A549 (cell line): ENCODE measurements at regions not wholly inside any gene's neighbourhood (a gene's known extent, or its start where the extent isn't known, plus 50 kb on each side); places are given as distances from the start of the nearest gene placed in this dataset.
"Not testable (repeated sequence)": the region's sequence is repeated elsewhere in the genome, so short reads cannot be mapped to it uniquely, and the experiment has no call there.

ENCODE experiments used
- ATAC-seq, 2 experiments: fragments of 200-7000 bp in 1 of 2; fragments of >200 bp in 1 of 2; cut with Nextera tagmentation in 1 of 2; cut with Tn5 transposase in 1 of 2; 3 replicates each; pipeline versions ENCODE4 v1.8.0 to v1.9.1; 2018 to 2020; ENCODE audit warnings: mild to moderate bottlenecking in 1 of 2, moderate library complexity in 1 of 2
- CTCF ChIA-PET: fragments of 300-600 bp; sonication (Branson Sonifier 250); formaldehyde crosslinking; extraction: SDS; loops from one replicate; lab custom pipeline; 2021; ENCODE audit warnings: antibody characterized with exemption, inconsistent platforms; lab: Yijun Ruan, JAX
- POLR2A ChIA-PET: fragments of 350-600 bp; formaldehyde crosslinking; extraction: SDS; loops from one replicate; lab custom pipeline; 2021; ENCODE audit warnings: antibody characterized with exemption, inconsistent platforms; lab: Yijun Ruan, JAX
- DNase-seq, 2 experiments: peaks; one replicate each; pipeline versions ENCODE4 v3.0.0 to v3.0.0-alpha.2; 2011 to 2016; ENCODE audit warnings: low read depth in 1 of 2, low spot score in 1 of 2
- FAIRE-seq: peaks from 2 replicates; lab custom pipeline; 2011; peaks lifted over from hg19 to GRCh38; lab: Jason Lieb, UNC
- H3K27ac ChIP-seq, 2 experiments: fragments of >200 bp; sonication (Bioruptor Twin); formaldehyde crosslinking; 3 replicates each; pipeline ENCODE4 v1.5.1; 2016 to 2017
- H3K4me1 ChIP-seq: fragments of >200 bp; sonication (Bioruptor Twin); formaldehyde crosslinking; 3 replicates; pipeline ENCODE4 v1.6.1; 2016
- H3K4me2 ChIP-seq: fragments of >200 bp; sonication (Bioruptor Twin); formaldehyde crosslinking; 3 replicates; pipeline ENCODE4 v1.6.1; 2016
- H3K4me3 ChIP-seq: fragments of >200 bp; sonication (Bioruptor Twin); formaldehyde crosslinking; 3 replicates; pipeline ENCODE4 v1.5.1; 2016
- H3K9me3 ChIP-seq: fragments of >200 bp; sonication (Bioruptor Twin); formaldehyde crosslinking; 3 replicates; pipeline ENCODE4 v1.6.1; 2016
- CBX8 ChIP-seq: fragments of 200-600 bp; sonication (generic); IDR thresholded peaks from 2 replicates; pipeline ENCODE4 v1.6.1; 2016
- CEBPB ChIP-seq, 2 experiments: fragments of >200 bp in 1 of 2; sonication (Bioruptor Twin) in 1 of 2; formaldehyde crosslinking in 1 of 2; IDR thresholded peaks; 2 replicates each; pipeline ENCODE4 v1.6.1; 2012 to 2016
- CHD4 ChIP-seq: fragments of 200-600 bp; sonication (generic); IDR thresholded peaks from 2 replicates; pipeline ENCODE4 v1.6.1; 2016; ENCODE audit warnings: antibody characterized with exemption, mild to moderate bottlenecking, borderline replicate concordance
- EHF ChIP-seq: fragments of 250-450 bp; sonication (Bioruptor Pico); IDR thresholded peaks from 2 replicates; pipeline ENCODE4 v1.5.0; 2020; ENCODE audit warnings: mild to moderate bottlenecking
- ELK1 ChIP-seq: fragments of 150-350 bp; IDR thresholded peaks from 2 replicates; pipeline ENCODE4 v1.6.1; 2014; ENCODE audit warnings: low read depth, mild to moderate bottlenecking, low read length
- ESRRA ChIP-seq: fragments of 150-350 bp; IDR thresholded peaks from 2 replicates; pipeline ENCODE4 v1.6.1; 2014; ENCODE audit warnings: mild to moderate bottlenecking, low read length, borderline replicate concordance
- FOSL2 ChIP-seq, 2 experiments: fragments of 450-650 bp in 1 of 2; fragments of >200 bp in 1 of 2; sonication (Bioruptor Twin) in 1 of 2; formaldehyde crosslinking; IDR thresholded peaks; 2 replicates each; pipeline versions ENCODE4 v1.5.0 to v1.6.1; 2016 to 2020; ENCODE audit warnings: mild to moderate bottlenecking in 1 of 2, moderate library complexity in 1 of 2
- HOXA7 ChIP-seq: fragments of 250-450 bp; sonication (Bioruptor Pico); IDR thresholded peaks from 2 replicates; pipeline ENCODE4 v1.5.0; 2020; ENCODE audit warnings: mild to moderate bottlenecking, moderate library complexity
- HOXB13 ChIP-seq: fragments of 250-450 bp; sonication (Bioruptor Pico); IDR thresholded peaks from 2 replicates; pipeline ENCODE4 v1.5.0; 2020; ENCODE audit warnings: low read depth, mild to moderate bottlenecking, moderate library complexity
- HOXB5 ChIP-seq: fragments of 250-450 bp; sonication (Bioruptor Pico); IDR thresholded peaks from 2 replicates; pipeline ENCODE4 v1.5.0; 2020; ENCODE audit warnings: mild to moderate bottlenecking, moderate library complexity
- JUN ChIP-seq, 2 experiments: fragments of >200 bp; sonication (Bioruptor Twin); formaldehyde crosslinking; IDR thresholded peaks; 2 replicates in 1 of 2; 3 replicates in 1 of 2; pipeline ENCODE4 v1.6.1; 2016 to 2017
- JUNB ChIP-seq: fragments of >200 bp; sonication (Bioruptor Twin); formaldehyde crosslinking; IDR thresholded peaks from 2 replicates; pipeline ENCODE4 v1.6.1; 2016
- KDM5A ChIP-seq: fragments of 200-600 bp; sonication (generic); IDR thresholded peaks from 2 replicates; pipeline ENCODE4 v1.6.1; 2016; ENCODE audit warnings: antibody characterized with exemption, mild to moderate bottlenecking
- MAZ ChIP-seq: fragments of 150-350 bp; IDR thresholded peaks from 2 replicates; pipeline ENCODE4 v1.6.1; 2014; ENCODE audit warnings: antibody characterized with exemption, low read depth, low read length, borderline replicate concordance
- NPAS2 ChIP-seq: fragments of 250-450 bp; sonication (Bioruptor Pico); IDR thresholded peaks from 2 replicates; pipeline ENCODE4 v1.8.0; 2022; ENCODE audit warnings: mild to moderate bottlenecking, moderate library complexity, borderline replicate concordance
- NR3C1 ChIP-seq: fragments of >200 bp; sonication (Bioruptor Twin); formaldehyde crosslinking; IDR thresholded peaks from 3 replicates; pipeline ENCODE4 v1.6.1; 2017
- PBX3 ChIP-seq: IDR thresholded peaks from 2 replicates; pipeline ENCODE4 v1.6.1; 2012
- PHF8 ChIP-seq: fragments of 200-600 bp; sonication (generic); IDR thresholded peaks from 2 replicates; pipeline ENCODE4 v1.6.1; 2016; ENCODE audit warnings: low read depth, mild to moderate bottlenecking, antibody characterized with exemption, moderate library complexity, borderline replicate concordance
- POLR2AphosphoS2 ChIP-seq: conservative IDR thresholded peaks from 2 replicates; pipeline ENCODE4 v1.6.1; 2012; ENCODE audit warnings: low read length, improper control_type of control experiment, inconsistent platforms
- SMC3 ChIP-seq: fragments of >200 bp; sonication (Bioruptor Twin); formaldehyde crosslinking; IDR thresholded peaks from 3 replicates; pipeline ENCODE4 v1.6.1; 2018; ENCODE audit warnings: inconsistent platforms
- SREBF2 ChIP-seq: fragments of 450-650 bp; IDR thresholded peaks from 2 replicates; pipeline ENCODE4 v1.6.1; 2014; ENCODE audit warnings: mild to moderate bottlenecking, moderate library complexity
- ZFP36 ChIP-seq: fragments of 450-650 bp; IDR thresholded peaks from 2 replicates; pipeline ENCODE4 v1.6.1; 2014; ENCODE audit warnings: borderline replicate concordance; ENCODE audit not compliant: partially characterized antibody
- ZNF302 ChIP-seq: fragments of 250-450 bp; sonication (Bioruptor Pico); IDR thresholded peaks from 2 replicates; pipeline ENCODE4 v1.9.0; 2021; ENCODE audit warnings: inconsistent platforms, mild to moderate bottlenecking, moderate library complexity
- ZSCAN20 ChIP-seq: fragments of 250-450 bp; sonication (Bioruptor Pico); IDR thresholded peaks from 2 replicates; pipeline ENCODE4 v1.8.0; 2022; ENCODE audit warnings: mild to moderate bottlenecking, moderate library complexity
- whole genome bisulfite sequencing: methylation state at CpG from one replicate; pipeline ENCODE4 v1.1.6; 2017; ENCODE audit errors: missing lambda C conversion rate; 5-methylcytosine and 5-hydroxymethylcytosine counted together
- TF ChIP-seq, protein P1 (sequence below): fragments of >200 bp; sonication (Bioruptor Twin); formaldehyde crosslinking; IDR thresholded peaks from 3 replicates; pipeline ENCODE4 v1.6.1; 2016
- TF ChIP-seq, protein P2 (sequence below): fragments of >200 bp; sonication (Bioruptor Twin); formaldehyde crosslinking; IDR thresholded peaks from 3 replicates; pipeline ENCODE4 v1.5.1; 2016
- TF ChIP-seq, protein P3 (sequence below): fragments of 450-650 bp; IDR thresholded peaks from 2 replicates; pipeline ENCODE4 v1.6.1; 2014; ENCODE audit warnings: antibody characterized with exemption
- TF ChIP-seq, protein P4 (sequence below): IDR thresholded peaks from 2 replicates; pipeline ENCODE4 v1.6.1; 2012

DNA sequence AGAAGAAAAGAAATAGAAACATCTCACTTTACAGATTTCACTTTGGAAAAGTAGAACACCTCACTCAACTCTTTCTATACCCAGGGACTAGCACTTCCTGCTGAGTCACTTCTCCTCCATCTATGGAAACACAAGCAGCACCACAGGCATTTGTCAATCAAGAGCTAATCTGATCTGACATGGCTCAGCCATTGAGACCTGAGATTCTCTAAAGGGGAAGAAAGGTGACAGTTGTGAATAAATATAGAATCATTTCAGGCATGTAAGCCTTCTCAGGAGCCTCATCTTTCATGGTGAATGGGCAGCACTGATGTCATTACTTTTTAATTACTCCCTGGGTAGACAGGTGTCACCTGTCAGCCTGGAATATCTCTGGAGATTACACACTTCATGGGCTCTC, 559.8 kb downstream of the HINT1 start:
- Histone ChIP-seq H3K4me2 (no peak overlapping the region), H3K4me1 (no peaks in the 10 kb centered on the region)
- POLR2A ChIA-PET, result no interaction called here
- ATAC-seq, result no peak
- no peak for TF ChIP-seq NPAS2
- TF ChIP-seq ZFP36, result no peak
- TF ChIP-seq PBX3, result no peak
- TF ChIP-seq, protein P1, sequence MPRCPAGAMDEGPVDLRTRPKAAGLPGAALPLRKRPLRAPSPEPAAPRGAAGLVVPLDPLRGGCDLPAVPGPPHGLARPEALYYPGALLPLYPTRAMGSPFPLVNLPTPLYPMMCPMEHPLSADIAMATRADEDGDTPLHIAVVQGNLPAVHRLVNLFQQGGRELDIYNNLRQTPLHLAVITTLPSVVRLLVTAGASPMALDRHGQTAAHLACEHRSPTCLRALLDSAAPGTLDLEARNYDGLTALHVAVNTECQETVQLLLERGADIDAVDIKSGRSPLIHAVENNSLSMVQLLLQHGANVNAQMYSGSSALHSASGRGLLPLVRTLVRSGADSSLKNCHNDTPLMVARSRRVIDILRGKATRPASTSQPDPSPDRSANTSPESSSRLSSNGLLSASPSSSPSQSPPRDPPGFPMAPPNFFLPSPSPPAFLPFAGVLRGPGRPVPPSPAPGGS, result no peak
- no peak for TF ChIP-seq MAZ
- TF ChIP-seq JUNB, result no peak
- TF ChIP-seq HOXB5 (CRISPR knock-in tag), result no peak
- no peak for TF ChIP-seq FOSL2 (IDR thresholded peaks at IDR 0.05)
- no peak for TF ChIP-seq FOSL2 (CRISPR knock-in tag; IDR thresholded peaks at IDR 0.05)
- no peak for TF ChIP-seq KDM5A
- no peak for TF ChIP-seq SMC3
- TF ChIP-seq CEBPB (IDR thresholded peaks at IDR 0.05), result no peak
- no peak for TF ChIP-seq EHF (CRISPR knock-in tag)
- no peak for TF ChIP-seq CBX8
- no peak for TF ChIP-seq CHD4
- no peak for TF ChIP-seq PHF8
- no peak for TF ChIP-seq ZSCAN20
- TF ChIP-seq, protein P2, sequence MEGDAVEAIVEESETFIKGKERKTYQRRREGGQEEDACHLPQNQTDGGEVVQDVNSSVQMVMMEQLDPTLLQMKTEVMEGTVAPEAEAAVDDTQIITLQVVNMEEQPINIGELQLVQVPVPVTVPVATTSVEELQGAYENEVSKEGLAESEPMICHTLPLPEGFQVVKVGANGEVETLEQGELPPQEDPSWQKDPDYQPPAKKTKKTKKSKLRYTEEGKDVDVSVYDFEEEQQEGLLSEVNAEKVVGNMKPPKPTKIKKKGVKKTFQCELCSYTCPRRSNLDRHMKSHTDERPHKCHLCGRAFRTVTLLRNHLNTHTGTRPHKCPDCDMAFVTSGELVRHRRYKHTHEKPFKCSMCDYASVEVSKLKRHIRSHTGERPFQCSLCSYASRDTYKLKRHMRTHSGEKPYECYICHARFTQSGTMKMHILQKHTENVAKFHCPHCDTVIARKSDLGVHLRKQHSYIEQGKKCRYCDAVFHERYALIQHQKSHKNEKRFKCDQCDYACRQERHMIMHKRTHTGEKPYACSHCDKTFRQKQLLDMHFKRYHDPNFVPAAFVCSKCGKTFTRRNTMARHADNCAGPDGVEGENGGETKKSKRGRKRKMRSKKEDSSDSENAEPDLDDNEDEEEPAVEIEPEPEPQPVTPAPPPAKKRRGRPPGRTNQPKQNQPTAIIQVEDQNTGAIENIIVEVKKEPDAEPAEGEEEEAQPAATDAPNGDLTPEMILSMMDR, result no peak
- TF ChIP-seq NR3C1, result no peak
- TF ChIP-seq, all 56 proteins: peak for 0
- CTCF ChIA-PET, result no interaction called here
- Histone ChIP-seq H3K9me3 (no peaks in the 10 kb centered on the region; the same call in 2 of the 3 replicates), H3K4me3 (no peak overlapping the region), H3K27ac (no peak overlapping the region)
- FAIRE-seq (no peak), DNase-seq (peak in 1 of 2 experiments; percentile 17)

- FAIRE-seq, H3K27ac ChIP-seq, H3K4me3 ChIP-seq, DNase-seq, POLR2A ChIA-PET, H3K4me1 ChIP-seq, H3K9me3 ChIP-seq, CTCF ChIA-PET, ATAC-seq, H3K4me2 ChIP-seq: not testable (repeated sequence)
- 88% methylated on average over 25 of the region's 25 CpGs for WGBS
Observed at GRCh38 chr5:130596647-130597046, 568.4 kb downstream of the HINT1 start.

- ChIA-PET POLR2A (no interaction called here), CTCF (no interaction called here)
- Histone ChIP-seq H3K4me1 (no peaks in the 10 kb centered on the region), H3K4me3 (no peak overlapping the region), H3K4me2 (no peak overlapping the region), H3K27ac (no peak overlapping the region), H3K9me3 (no peaks in the 10 kb centered on the region)
- WGBS, result 22% methylated on average over 2 of the region's 2 CpGs
- no peak for DNase-seq
- ATAC-seq, result no peak
- no peak for FAIRE-seq
- no peak for TF ChIP-seq ESRRA
- TF ChIP-seq EHF (CRISPR knock-in tag), result no peak
- TF ChIP-seq ZNF302 (CRISPR knock-in tag), result no peak
- TF ChIP-seq NR3C1, result no peak
- no peak for TF ChIP-seq HOXB5 (CRISPR knock-in tag)
- TF ChIP-seq HOXB13 (CRISPR knock-in tag), result no peak
- no peak for TF ChIP-seq POLR2AphosphoS2
- no peak for TF ChIP-seq JUN (IDR thresholded peaks at IDR 0.05)
- TF ChIP-seq HOXA7 (CRISPR knock-in tag), result no peak
- TF ChIP-seq, protein P3, sequence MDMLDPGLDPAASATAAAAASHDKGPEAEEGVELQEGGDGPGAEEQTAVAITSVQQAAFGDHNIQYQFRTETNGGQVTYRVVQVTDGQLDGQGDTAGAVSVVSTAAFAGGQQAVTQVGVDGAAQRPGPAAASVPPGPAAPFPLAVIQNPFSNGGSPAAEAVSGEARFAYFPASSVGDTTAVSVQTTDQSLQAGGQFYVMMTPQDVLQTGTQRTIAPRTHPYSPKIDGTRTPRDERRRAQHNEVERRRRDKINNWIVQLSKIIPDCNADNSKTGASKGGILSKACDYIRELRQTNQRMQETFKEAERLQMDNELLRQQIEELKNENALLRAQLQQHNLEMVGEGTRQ, result no peak
- no peak for TF ChIP-seq SREBF2
- TF ChIP-seq, protein P4, sequence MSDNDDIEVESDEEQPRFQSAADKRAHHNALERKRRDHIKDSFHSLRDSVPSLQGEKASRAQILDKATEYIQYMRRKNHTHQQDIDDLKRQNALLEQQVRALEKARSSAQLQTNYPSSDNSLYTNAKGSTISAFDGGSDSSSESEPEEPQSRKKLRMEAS, result no peak
- TF ChIP-seq, protein P2, result no peak
- TF ChIP-seq SMC3, result no peak
- no peak for TF ChIP-seq ELK1
Observed at GRCh38 chr5:130580264-130580663, 584.8 kb downstream of the HINT1 start.
